H1 (cell line): ENCODE measurements at regions not wholly inside any gene's neighbourhood (a gene's known extent, or its start where the extent isn't known, plus 50 kb on each side); places are given as distances from the start of the nearest gene placed in this dataset.

Experiments
- CTCF ChIA-PET: fragments of 300-600 bp; sonication (Branson Sonifier 250); formaldehyde crosslinking; loops from one replicate; lab custom pipeline; 2021; ENCODE audit not compliant: partially characterized antibody; lab: Charles Lee
- POLR2A ChIA-PET: fragments of 300-600 bp; sonication (Branson Sonifier 250); formaldehyde crosslinking; loops from one replicate; lab custom pipeline; 2021; ENCODE audit warnings: inconsistent platforms; ENCODE audit not compliant: partially characterized antibody; lab: Charles Lee
- DNase-seq, 2 experiments: peaks; one replicate each; pipeline versions ENCODE4 v3.0.0 to v3.0.0-alpha.2; 2010 to 2022; ENCODE audit warnings: low spot score in 2 of 2, low read depth in 1 of 2, mixed read lengths in 1 of 2
- FAIRE-seq: peaks from 2 replicates; lab custom pipeline; 2011; peaks lifted over from hg19 to GRCh38; lab: Jason Lieb, UNC
- H2AFZ ChIP-seq: 2 replicates; pipeline ENCODE4 v1.8.1; 2012; ENCODE audit warnings: low read length, inconsistent platforms
- H2AK5ac ChIP-seq: 2 replicates; pipeline ENCODE4 v1.6.1; 2013; ENCODE audit warnings: low read depth, low read length
- H2BK120ac ChIP-seq: replicated peaks from 2 replicates; pipeline ENCODE3; 2013; ENCODE audit warnings: low read depth, low read length, inconsistent platforms
- H2BK12ac ChIP-seq: 2 replicates; pipeline ENCODE4 v1.6.1; 2013; ENCODE audit warnings: low read depth, low read length
- H2BK15ac ChIP-seq: 2 replicates; pipeline ENCODE4 v1.6.1; 2013; ENCODE audit warnings: low read length
- H2BK20ac ChIP-seq: 2 replicates; pipeline ENCODE4 v1.6.1; 2013; ENCODE audit warnings: low read length
- H2BK5ac ChIP-seq: 2 replicates; pipeline ENCODE4 v1.6.1; 2013; ENCODE audit warnings: low read depth, low read length
- H3K14ac ChIP-seq: 2 replicates; pipeline ENCODE4 v1.6.1; 2013; ENCODE audit warnings: inconsistent platforms; ENCODE audit not compliant: insufficient read length
- H3K18ac ChIP-seq: 2 replicates; pipeline ENCODE4 v1.6.1; 2013; ENCODE audit warnings: low read length; ENCODE audit errors: extremely low read depth
- H3K23ac ChIP-seq: 2 replicates; pipeline ENCODE4 v1.6.1; 2013; ENCODE audit warnings: inconsistent platforms; ENCODE audit not compliant: insufficient read length
- H3K23me2 ChIP-seq: 2 replicates; pipeline ENCODE4 v1.6.1; 2013; ENCODE audit warnings: low read depth, low read length
- H3K27ac ChIP-seq: 2 replicates; pipeline ENCODE4 v1.6.1; 2011; ENCODE audit warnings: low read depth, low read length, inconsistent platforms
- H3K27me3 ChIP-seq, 4 experiments: replicated peaks in 1 of 4; 1 replicate in 1 of 4; 2 replicates in 3 of 4; pipeline versions ENCODE4 v1.6.1 to v1.8.1; 2011 to 2013; ENCODE audit warnings: low read length in 3 of 4, mild to moderate bottlenecking in 3 of 4, inconsistent platforms in 2 of 4, mixed read lengths in 2 of 4, moderate library complexity in 1 of 4; ENCODE audit not compliant: control insufficient read depth in 3 of 4, insufficient read depth in 3 of 4; ENCODE audit errors: extremely low read depth in 1 of 4
- H3K36me3 ChIP-seq, 4 experiments: 2 replicates each; pipeline versions ENCODE4 v1.6.1 to v1.8.1; 2011 to 2013; ENCODE audit warnings: mild to moderate bottlenecking in 4 of 4, low read length in 3 of 4, moderate library complexity in 2 of 4, control low read depth in 1 of 4, inconsistent platforms in 1 of 4; ENCODE audit not compliant: insufficient read depth in 4 of 4, control insufficient read depth in 2 of 4
- H3K4ac ChIP-seq: replicated peaks from 2 replicates; pipeline ENCODE3; 2013; ENCODE audit warnings: low read length, low read depth, mixed read lengths, inconsistent platforms; ENCODE audit not compliant: insufficient read length
- H3K4me1 ChIP-seq, 4 experiments: replicated peaks in 1 of 4; 1 replicate in 1 of 4; 2 replicates in 3 of 4; pipeline versions ENCODE4 v1.6.1 to v1.8.1; 2011 to 2013; ENCODE audit warnings: low read length in 3 of 4, inconsistent platforms in 2 of 4, mixed read lengths in 1 of 4; ENCODE audit not compliant: insufficient read depth in 4 of 4, control insufficient read depth in 3 of 4
- H3K4me2 ChIP-seq, 2 experiments: 2 replicates each; pipeline versions ENCODE4 v1.6.1 to v1.8.1; 2011 to 2013; ENCODE audit warnings: low read depth in 2 of 2, low read length in 2 of 2, control low read depth in 1 of 2, inconsistent platforms in 1 of 2, mild to moderate bottlenecking in 1 of 2; ENCODE audit not compliant: insufficient read depth in 1 of 2
- H3K4me3 ChIP-seq, 4 experiments: fragments of 200-600, 300-600 bp in 1 of 4; sonication (generic), shearing (Covaris generic), sonication (Bioruptor Twin) in 1 of 4; 2 replicates each; pipeline versions ENCODE4 v1.5.1 to v1.8.1; 2011 to 2016; ENCODE audit warnings: low read length in 4 of 4, low read depth in 3 of 4, control low read depth in 2 of 4, inconsistent platforms in 2 of 4, mild to moderate bottlenecking in 2 of 4, mixed read lengths in 1 of 4, moderate library complexity in 1 of 4; ENCODE audit not compliant: insufficient read depth in 2 of 4; ENCODE audit errors: extremely low read depth in 1 of 4
- H3K56ac ChIP-seq: replicated peaks from 2 replicates; pipeline ENCODE3; 2013; ENCODE audit warnings: low read depth, mild to moderate bottlenecking, mixed read lengths, low read length, inconsistent platforms; ENCODE audit not compliant: insufficient read length
- H3K79me1 ChIP-seq: 2 replicates; pipeline ENCODE4 v1.6.1; 2013; ENCODE audit warnings: low read depth, low read length, control low read depth
- H3K79me2 ChIP-seq, 2 experiments: 2 replicates each; pipeline versions ENCODE4 v1.6.1 to v1.8.1; 2012 to 2013; ENCODE audit warnings: low read length in 2 of 2, mild to moderate bottlenecking in 2 of 2, inconsistent platforms in 1 of 2; ENCODE audit not compliant: insufficient read depth in 2 of 2, control insufficient read depth in 1 of 2
- H3K9ac ChIP-seq, 4 experiments: replicated peaks in 1 of 4; 1 replicate in 1 of 4; 2 replicates in 3 of 4; pipeline versions ENCODE4 v1.6.1 to v1.8.1; 2011 to 2013; ENCODE audit warnings: low read depth in 3 of 4, low read length in 3 of 4, control low read depth in 2 of 4, mild to moderate bottlenecking in 2 of 4, moderate library complexity in 2 of 4, inconsistent platforms in 1 of 4; ENCODE audit errors: extremely low read depth in 1 of 4
- H3K9me3 ChIP-seq, 2 experiments: 2 replicates each; pipeline versions ENCODE4 v1.6.1 to v1.8.1; 2012 to 2013; ENCODE audit warnings: mild to moderate bottlenecking in 2 of 2, moderate library complexity in 2 of 2, control low read depth in 1 of 2, inconsistent platforms in 1 of 2, low read depth in 1 of 2, low read length in 1 of 2, mixed read lengths in 1 of 2; ENCODE audit not compliant: insufficient read depth in 2 of 2
- H4K20me1 ChIP-seq, 2 experiments: replicated peaks in 1 of 2; 2 replicates each; pipeline versions ENCODE3 to v1.8.1; 2011 to 2013; ENCODE audit warnings: inconsistent platforms in 2 of 2, low read length in 2 of 2, mild to moderate bottlenecking in 1 of 2; ENCODE audit not compliant: insufficient read depth in 2 of 2, control insufficient read depth in 1 of 2
- H4K5ac ChIP-seq: 2 replicates; pipeline ENCODE4 v1.6.1; 2013; ENCODE audit warnings: low read length, low read depth, mixed read lengths, inconsistent platforms; ENCODE audit not compliant: insufficient read length
- H4K8ac ChIP-seq: 2 replicates; pipeline ENCODE4 v1.8.0; 2013; ENCODE audit warnings: mild to moderate bottlenecking, moderate library complexity, low read length, inconsistent platforms; ENCODE audit not compliant: insufficient read depth; ENCODE audit errors: extremely low read depth
- H4K91ac ChIP-seq: replicated peaks from 2 replicates; pipeline ENCODE3; 2013; ENCODE audit warnings: low read length, mixed read lengths, inconsistent platforms; ENCODE audit not compliant: insufficient read length
- CBX8 ChIP-seq: fragments of 300-800, 300-1000 bp; sonication (generic); IDR thresholded peaks from 2 replicates; pipeline ENCODE4 v1.7.1; 2016; ENCODE audit warnings: low read depth, low read length, borderline replicate concordance
- CHD1 ChIP-seq: IDR thresholded peaks from 2 replicates; pipeline ENCODE4 v1.6.1; 2012; ENCODE audit warnings: low read depth, low read length, improper control_type of control experiment
- EGR1 ChIP-seq: IDR thresholded peaks from 2 replicates; pipeline ENCODE4 v1.6.1; 2011; ENCODE audit warnings: low read depth, low read length, borderline replicate concordance
- JUND ChIP-seq: IDR thresholded peaks from 2 replicates; pipeline ENCODE4 v1.6.1; 2011; ENCODE audit warnings: mild to moderate bottlenecking, improper control_type of control experiment, low read length
- KDM1A ChIP-seq: fragments of 200-600, 300-600 bp; sonication (generic); IDR thresholded peaks from 2 replicates; pipeline ENCODE4 v1.7.1; 2016; ENCODE audit warnings: mild to moderate bottlenecking, low read length, borderline replicate concordance
- POLR2AphosphoS5 ChIP-seq: IDR thresholded peaks from 2 replicates; pipeline ENCODE4 v1.6.1; 2011; ENCODE audit warnings: low read depth, low read length
- SIN3A ChIP-seq, 2 experiments: IDR thresholded peaks in 1 of 2; conservative IDR thresholded peaks in 1 of 2; 2 replicates each; pipeline ENCODE4 v1.6.1; 2011 to 2012; ENCODE audit warnings: low read length in 2 of 2, improper control_type of control experiment in 1 of 2, low read depth in 1 of 2, mild to moderate bottlenecking in 1 of 2
- SP2 ChIP-seq: IDR thresholded peaks from 2 replicates; pipeline ENCODE4 v1.6.1; 2012; ENCODE audit warnings: mild to moderate bottlenecking, low read length, inconsistent platforms
- YY1 ChIP-seq: IDR thresholded peaks from 2 replicates; pipeline ENCODE4 v1.6.1; 2011; ENCODE audit warnings: low read depth, mild to moderate bottlenecking, low read length
- WGBS, 2 experiments: shearing (Covaris generic) in 1 of 2; methylation state at CpG; one replicate each; pipeline versions ENCODE4 v1.1.6 to v1.1.7; 2013 to 2015; ENCODE audit warnings: low lambda C conversion rate in 2 of 2, mixed read lengths in 2 of 2, inconsistent platforms in 1 of 2, low coverage in 1 of 2, missing lambda C conversion rate in 1 of 2; ENCODE audit not compliant: insufficient replicate concordance in 2 of 2, insufficient coverage in 1 of 2, insufficient read length in 1 of 2; ENCODE audit errors: extremely low coverage in 1 of 2, missing lambda C conversion rate in 1 of 2; 5-methylcytosine and 5-hydroxymethylcytosine counted together

- Histone ChIP-seq H3K4ac (no peak overlapping the region), H4K5ac (no peak overlapping the region), H3K4me1 (peaks cover 0 to 3% (median 1%) of the 10 kb centered on the region in 4 experiments; a peak in 3 of 7 replicates), H2BK20ac (no peak overlapping the region), H3K4me2 (no peak overlapping the region), H3K4me3 (no peak overlapping the region), H3K18ac (no peak overlapping the region), H3K9me3 (no peaks in the 10 kb centered on the region), H2BK120ac (no peak overlapping the region), H3K9ac (no peak overlapping the region), H3K79me2 (no peaks in the 10 kb centered on the region), H2BK12ac (no peak overlapping the region), H3K14ac (no peak overlapping the region), H3K27me3 (no peaks in the 10 kb centered on the region), H4K20me1 (no peaks in the 10 kb centered on the region), H2BK5ac (no peak overlapping the region), H3K23me2 (no peaks in the 10 kb centered on the region), H3K23ac (no peak overlapping the region), H4K91ac (no peak overlapping the region), H2BK15ac (no peak overlapping the region), H3K79me1 (no peaks in the 10 kb centered on the region), H2AK5ac (no peak overlapping the region), H3K36me3 (no peaks in the 10 kb centered on the region), H2AFZ (no peak overlapping the region), H4K8ac (no peak overlapping the region), H3K56ac (no peak overlapping the region), H3K27ac (no peak overlapping the region)
- ChIA-PET CTCF (interaction anchor here (0.7 to 1.2 kb wide), 2 partner anchors 143 to 155 kb away, joined by 3 read pairs; no protein-coding TSS in a partner anchor), POLR2A (interaction anchor here (0.7 kb wide), 1 partner anchor 140 kb away, joined by 3 read pairs; no protein-coding TSS in a partner anchor)
- WGBS, 2 experiments: 88% methylated on average over 5 of the region's 5 CpGs; no CpG with 5 or more reads in 1 of the 2 experiments
- TF ChIP-seq KDM1A (no peak), CBX8 (no peak), SIN3A (conservative IDR thresholded peaks at IDR 0.05 in 1 of 2, IDR thresholded peaks at IDR 0.05 in 1 of 2; ENCODE audit: low read depth in 1 of 2, low read length in 2 of 2) (no peak), CHD1 (no peak), YY1 (no peak), EGR1 (no peak), JUND (no peak), SP2 (no peak), POLR2AphosphoS5 (no peak)
- FAIRE-seq: no peak
- no peak for DNase-seq
These were observed 669.6 kb downstream of the PTPRC start for GRCh38 chr1:199308349-199308846.
